Renal cortex interstitium (tissue), 11 donors: ENCODE measurements at regions not wholly inside any gene's neighbourhood (a gene's known extent, or its start where the extent isn't known, plus 50 kb on each side); places are given as distances from the start of the nearest gene placed in this dataset.
"Not testable (repeated sequence)": the region's sequence is repeated elsewhere in the genome, so short reads cannot be mapped to it uniquely, and the experiment has no call there.

Experiments used
- DNase-seq, 11 donors: peaks; one replicate each; pipeline ENCODE4 v3.0.0-alpha.2; 2013; ENCODE audit warnings: low read depth in 9 of 11, low spot score in 4 of 11; ENCODE audit errors: extremely low read depth in 1 of 11

DNA sequence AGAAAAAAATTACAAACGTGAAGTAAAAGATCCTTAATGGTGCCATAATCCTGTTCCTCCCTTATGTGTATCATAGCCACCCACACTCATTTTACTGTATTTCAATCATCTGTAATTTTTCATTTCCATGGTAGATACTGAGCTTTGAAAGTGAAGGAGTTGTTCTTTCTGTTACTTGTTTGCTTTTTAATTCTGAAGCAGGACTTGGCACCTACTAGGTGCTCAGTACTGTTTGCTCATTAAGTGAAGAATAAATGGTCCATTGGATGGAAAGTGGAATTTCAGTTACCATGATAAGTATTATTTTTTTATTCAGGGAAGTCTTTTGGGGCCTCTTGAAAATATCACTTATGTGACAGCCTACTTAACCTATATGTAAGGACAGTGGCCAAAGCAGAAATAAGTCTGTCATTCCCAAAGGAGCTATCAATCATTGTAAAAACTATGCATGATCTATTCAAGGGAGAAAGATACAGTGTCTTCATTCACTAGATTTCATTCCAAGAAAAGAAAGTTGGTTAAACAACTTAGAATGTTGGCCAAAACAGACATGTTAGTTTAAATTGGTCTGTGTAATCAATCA is 1244.4 kb upstream of the SEL1L start:
- DNase-seq = no peak

GRCh38 chr14:82778601-82779000 is 1244.9 kb upstream of the SEL1L start:
- no peak for DNase-seq

DNA sequence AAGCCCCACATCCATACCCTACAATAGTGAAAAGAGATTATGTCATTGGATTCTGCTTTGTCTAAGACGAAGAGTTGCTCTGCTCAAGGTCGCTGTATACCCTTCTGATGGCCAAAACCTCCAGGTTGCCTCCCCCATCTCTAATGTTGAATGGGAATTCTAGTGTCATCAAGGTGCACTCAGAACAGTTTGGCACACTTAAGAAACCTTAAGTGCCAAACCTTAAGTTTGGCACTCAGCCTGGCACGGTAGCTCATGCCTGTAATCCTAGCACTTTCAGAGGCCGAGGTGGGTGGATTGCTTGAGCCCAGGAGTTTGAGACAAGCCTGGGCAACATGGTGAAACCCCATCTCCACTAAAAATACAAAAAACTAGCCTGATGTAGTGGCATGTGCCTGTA is 1245.6 kb upstream of the SEL1L start:
- DNase-seq = no peak

DNA sequence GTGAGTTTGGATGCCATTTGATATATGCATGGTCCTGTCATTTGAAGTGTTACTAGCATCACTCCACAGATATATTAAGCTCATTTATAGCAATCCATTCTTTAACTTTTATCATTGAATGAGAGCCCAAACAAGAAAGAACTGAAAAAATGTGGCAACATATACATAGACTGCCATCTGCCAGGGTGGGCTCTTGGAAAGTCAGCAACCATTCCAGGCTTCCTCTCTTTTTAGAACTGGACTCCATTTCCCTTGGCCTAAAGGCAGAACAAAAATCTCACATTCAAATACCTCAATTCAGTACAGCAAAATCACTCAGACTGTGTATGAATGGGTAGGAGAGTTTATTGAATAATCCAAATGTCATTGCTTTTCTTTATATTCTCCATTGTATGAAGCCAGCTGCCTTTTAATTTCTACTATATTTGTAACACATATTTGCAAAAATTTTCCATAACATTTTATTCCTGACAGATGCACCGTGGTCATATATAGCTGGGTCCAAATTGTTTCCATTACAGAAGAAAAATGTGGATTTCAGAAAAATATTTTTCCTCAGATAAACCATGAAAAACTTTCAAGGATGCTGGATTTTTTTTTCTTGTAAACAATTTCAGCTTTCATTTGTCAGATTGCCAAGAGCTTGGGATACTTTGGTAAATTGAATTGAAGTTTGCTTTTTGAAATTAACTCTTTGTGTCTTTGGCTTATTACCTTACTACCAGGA is 1252.3 kb upstream of the SEL1L start:
- DNase-seq = no peak

DNA sequence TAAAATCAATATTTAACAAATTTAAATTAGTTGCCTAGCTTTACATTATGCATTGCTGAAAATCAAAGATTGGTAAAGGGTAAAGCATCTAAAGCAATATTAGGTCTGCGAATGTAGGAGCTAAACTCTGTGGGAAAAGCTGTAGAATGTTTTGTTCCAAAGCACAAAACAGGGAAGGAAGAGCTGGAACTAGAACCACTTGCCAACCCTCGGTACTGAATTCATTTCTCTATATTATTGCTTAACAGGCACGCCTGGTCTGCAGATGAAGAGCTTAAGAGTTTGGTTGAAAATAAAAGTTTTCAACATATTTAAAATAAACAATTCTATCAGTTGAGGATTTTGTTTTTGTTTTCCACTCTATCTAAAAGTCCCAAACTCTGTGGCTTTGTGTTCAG is 1252.8 kb upstream of the SEL1L start:
- no peak for DNase-seq

DNA sequence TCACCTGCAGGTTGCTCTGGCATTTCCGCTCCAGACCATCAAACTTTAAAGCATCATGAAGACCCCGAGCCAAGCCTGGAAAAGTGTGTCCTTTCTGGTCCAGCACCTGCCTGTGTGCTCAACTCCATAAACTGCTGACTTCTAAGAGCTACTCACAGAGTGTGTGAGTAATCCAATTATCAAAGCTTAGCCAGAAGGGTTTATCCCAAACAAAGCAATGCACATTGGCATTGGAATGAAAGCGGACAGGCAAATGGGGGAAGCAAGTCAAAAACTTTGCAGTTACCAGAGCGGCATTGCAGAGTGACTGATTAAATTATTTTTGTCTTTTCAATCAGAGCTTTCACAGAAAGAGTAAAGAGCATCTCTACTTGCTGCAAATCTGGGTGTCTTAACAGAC is 1262.4 kb upstream of the SEL1L start:
- no peak for DNase-seq

DNA sequence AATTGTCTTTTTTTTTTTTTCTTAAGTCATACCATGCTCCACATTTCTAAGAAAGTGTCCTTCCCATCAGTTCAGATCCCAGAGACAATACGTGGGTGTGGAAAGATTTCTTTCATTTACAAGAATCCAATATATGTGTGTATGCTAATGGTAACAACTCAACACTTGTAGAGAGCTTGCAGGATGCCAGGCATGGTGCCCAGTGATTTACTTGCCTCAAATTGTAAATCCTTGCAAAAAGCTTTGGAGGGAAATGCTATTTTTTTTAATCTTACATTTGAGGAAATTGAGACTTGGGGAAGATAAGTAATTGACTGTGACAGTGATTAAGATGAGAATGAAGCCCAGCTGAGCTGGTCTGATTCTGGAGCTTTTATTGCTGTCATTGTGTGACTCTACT is 1264.6 kb upstream of the SEL1L start:
- DNase-seq = no peak

- no peak for DNase-seq
These were observed 1272.5 kb upstream of the SEL1L start for GRCh38 chr14:82805892-82806825.

- DNase-seq = no peak
These were observed 1277.6 kb upstream of the SEL1L start for GRCh38 chr14:82811246-82811645.

- not testable (repeated sequence) for DNase-seq
These were observed 1280.7 kb upstream of the SEL1L start for GRCh38 chr14:82814339-82814738.

DNA sequence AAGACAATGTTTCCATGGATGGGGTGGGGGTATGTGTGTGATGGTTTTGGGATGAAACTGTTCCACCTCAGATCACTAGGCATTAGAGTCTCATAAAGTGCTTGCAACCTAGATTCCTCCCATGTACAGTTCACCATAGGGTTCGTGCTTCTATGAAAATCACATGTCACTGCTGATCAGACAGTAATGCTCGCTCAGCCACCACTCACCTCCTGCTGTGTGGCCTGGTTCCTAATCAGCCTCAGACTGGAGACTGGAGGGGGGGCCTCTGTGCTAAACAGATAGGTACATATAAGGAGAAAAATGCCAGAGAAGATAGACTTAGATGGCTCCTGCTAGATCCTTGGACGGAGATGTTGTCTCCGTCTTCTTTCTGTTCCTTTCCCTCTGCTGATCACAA is 1296.9 kb upstream of the SEL1L start:
- no peak for DNase-seq

GRCh38 chr14:82836256-82836950 is 1302.8 kb upstream of the SEL1L start:
- no peak for DNase-seq

DNA sequence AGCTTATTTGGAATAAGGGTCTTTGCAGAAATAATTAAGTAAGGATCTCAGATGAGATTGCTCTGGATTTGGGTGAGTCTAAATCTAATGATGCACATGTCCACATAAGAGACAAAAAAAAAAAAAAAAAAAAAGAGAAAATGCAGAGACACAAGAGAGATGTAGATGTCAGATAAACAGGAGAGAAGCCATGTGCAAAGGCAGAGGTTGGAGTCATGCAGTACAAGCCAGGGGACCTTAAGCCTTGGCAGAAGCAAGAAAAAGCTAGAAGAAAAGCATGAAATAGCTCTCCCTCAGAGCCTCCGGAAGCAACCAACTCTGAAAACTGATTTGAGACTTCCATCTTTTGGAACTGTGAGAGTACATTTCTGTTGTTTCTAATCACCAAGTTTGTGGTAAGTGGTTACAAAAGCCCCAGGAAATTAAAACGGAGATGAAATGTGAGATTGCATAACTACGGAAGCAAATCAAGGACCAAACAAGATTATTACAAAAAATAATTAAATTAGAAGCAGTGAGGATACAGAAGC is 1304.0 kb upstream of the SEL1L start:
- no peak for DNase-seq

DNA sequence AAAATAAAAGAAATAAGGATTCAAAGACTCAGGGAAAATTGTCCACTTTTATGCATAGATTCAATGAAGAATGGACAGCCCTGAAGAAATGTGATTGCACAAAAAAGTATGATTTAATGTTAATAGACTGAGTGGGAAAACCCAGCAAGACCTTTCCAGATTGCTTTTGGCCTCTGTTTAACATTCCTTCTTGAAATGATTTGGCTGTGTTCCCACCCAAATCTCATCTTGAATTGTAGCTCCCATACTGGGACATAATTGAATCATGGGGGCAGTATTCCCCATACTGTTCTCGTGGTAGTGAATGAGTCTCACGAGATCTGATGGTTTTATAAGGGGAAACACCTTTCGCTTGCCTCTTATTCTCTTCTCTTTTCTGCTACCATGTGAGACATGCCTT is 1316.9 kb upstream of the SEL1L start:
- DNase-seq = no peak

- DNase-seq = no peak
These were observed 1320.5 kb upstream of the SEL1L start for GRCh38 chr14:82854131-82854530.

DNA sequence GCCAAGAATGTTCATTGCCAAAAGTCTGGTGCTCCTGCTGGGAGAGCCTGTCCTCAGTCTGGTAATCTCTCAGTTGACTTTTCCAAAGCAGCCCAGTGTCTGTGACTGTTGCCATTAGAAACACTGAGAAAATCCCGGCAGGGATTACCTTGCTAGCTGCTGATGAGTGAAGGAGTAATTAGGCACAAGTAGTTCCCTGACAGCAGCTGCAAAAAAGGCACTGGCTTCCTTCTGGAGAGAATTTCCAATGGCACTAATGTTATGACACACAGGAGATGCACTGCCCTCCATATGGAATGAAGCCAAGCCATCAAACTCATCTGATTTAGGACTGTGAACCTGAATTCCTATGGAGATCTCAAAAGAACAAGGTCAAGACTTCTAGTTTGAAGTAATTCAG is 1321.2 kb upstream of the SEL1L start:
- no peak for DNase-seq

DNA sequence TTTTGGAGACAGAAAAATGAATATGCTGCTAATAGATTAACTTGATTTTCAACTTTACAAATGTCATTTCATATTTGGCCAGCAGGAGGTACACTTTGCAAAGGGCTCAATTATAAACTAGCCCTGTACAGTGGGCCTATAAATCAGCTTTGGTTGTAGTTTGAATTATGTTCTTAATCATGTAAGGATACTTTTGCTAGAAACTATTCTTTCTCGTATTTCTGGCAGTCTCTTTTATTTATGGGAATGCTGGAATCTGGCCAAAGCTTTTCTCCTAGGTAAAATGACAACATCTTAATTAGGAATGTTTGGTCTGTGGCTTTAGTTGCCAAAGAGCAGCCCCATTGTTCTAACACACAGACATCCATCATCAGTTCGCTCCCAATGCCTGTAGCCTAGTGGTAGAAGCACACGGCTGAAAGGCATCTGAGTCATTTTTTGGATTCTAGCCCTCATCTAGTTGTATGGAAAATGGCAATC is 1322.3 kb upstream of the SEL1L start:
- DNase-seq = peak; percentile 15 to 52 (median 23)

DNA sequence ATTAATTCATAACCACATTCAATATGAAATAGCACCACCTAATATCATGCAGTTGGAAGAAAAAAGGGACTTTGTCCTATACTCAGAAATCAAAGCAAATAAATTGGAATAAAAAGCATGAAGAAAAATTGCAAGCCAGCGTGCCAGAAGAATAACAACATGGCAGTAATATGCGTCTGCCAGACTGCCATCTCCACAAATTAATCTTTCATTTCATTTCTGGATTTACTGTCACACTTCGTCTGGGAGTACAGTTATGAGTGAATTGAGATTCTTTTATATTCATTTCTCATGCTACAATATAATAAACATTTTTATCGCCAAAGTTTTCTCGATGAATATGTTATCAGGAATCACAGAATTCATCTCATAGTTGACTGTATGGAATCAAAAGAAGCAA is 1327.7 kb upstream of the SEL1L start:
- DNase-seq = no peak

DNA sequence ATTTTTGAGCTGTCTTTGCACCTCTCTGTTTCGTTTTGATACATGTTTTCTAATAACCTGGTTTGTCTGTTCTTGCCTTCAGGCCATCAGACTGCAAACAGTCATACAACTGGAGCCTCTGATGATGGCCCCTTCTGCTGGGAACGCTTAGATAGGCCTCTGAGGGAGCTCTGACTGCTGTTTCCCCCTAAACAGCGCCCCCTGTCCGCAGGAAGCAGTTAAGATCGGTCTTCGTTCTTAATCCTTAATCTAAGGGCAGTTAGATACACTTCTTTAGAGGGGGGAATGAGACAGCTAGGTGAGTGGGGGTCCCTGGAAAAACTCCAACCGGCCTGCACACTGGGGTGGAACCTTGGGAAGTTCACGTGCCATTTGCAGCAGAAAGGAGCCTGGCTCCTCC is 1338.8 kb upstream of the SEL1L start:
- no peak for DNase-seq
